Fibroblast of skin of scalp (primary cell): ENCODE measurements at regions not wholly inside any gene's neighbourhood (a gene's known extent, or its start where the extent isn't known, plus 50 kb on each side); places are given as distances from the start of the nearest gene placed in this dataset.

Source experiments
- DNase-seq: peaks from one replicate; pipeline ENCODE4 v3.0.0-alpha.2; 2013

- peak; percentile 33 for DNase-seq
These were observed 161.2 kb downstream of the FGF18 start for GRCh38 chr5:171580502-171581265.

- no peak for DNase-seq
These were observed 162.3 kb downstream of the FGF18 start for GRCh38 chr5:171581781-171582180.

GRCh38 chr5:171582849-171583248, 163.4 kb downstream of the FGF18 start:
- DNase-seq = no peak

- DNase-seq = no peak
These were observed 166.5 kb downstream of the FGF18 start for GRCh38 chr5:171585981-171586380.

- no peak for DNase-seq
These were observed 167.0 kb downstream of the FGF18 start for GRCh38 chr5:171586436-171586835.

GRCh38 chr5:171588046-171588445, 168.6 kb downstream of the FGF18 start:
- DNase-seq = no peak

- no peak for DNase-seq
These were observed 169.3 kb downstream of the FGF18 start for GRCh38 chr5:171588790-171589189.

GRCh38 chr5:171589461-171589860, 170.0 kb downstream of the FGF18 start:
- DNase-seq = no peak

- DNase-seq = no peak
These were observed 172.6 kb downstream of the FGF18 start for GRCh38 chr5:171592076-171592475.

- DNase-seq = no peak
These were observed 173.3 kb downstream of the FGF18 start for GRCh38 chr5:171592736-171593135.

- DNase-seq = no peak
These were observed 174.0 kb downstream of the FGF18 start for GRCh38 chr5:171593401-171593800.

- no peak for DNase-seq
These were observed 174.5 kb downstream of the FGF18 start for GRCh38 chr5:171593976-171594375.

GRCh38 chr5:171595401-171595800, 176.0 kb downstream of the FGF18 start:
- no peak for DNase-seq

GRCh38 chr5:171595801-171596231, 176.4 kb downstream of the FGF18 start:
- DNase-seq = peak; percentile 38

GRCh38 chr5:171596391-171596878, 177.0 kb downstream of the FGF18 start:
- DNase-seq = peak; percentile 78

GRCh38 chr5:171597946-171598640, 178.6 kb downstream of the FGF18 start:
- no peak for DNase-seq

- no peak for DNase-seq
These were observed 179.2 kb downstream of the FGF18 start for GRCh38 chr5:171598641-171599152.

- no peak for DNase-seq
These were observed 180.0 kb downstream of the FGF18 start for GRCh38 chr5:171599411-171599810.

- no peak for DNase-seq
These were observed 180.6 kb downstream of the FGF18 start for GRCh38 chr5:171599957-171600612.

GRCh38 chr5:171600741-171601265, 181.4 kb downstream of the FGF18 start:
- no peak for DNase-seq

GRCh38 chr5:171601266-171601881, 181.9 kb downstream of the FGF18 start:
- no peak for DNase-seq

GRCh38 chr5:171603591-171603990, 182.0 kb upstream of the SMIM23 start:
- no peak for DNase-seq
